ENCODE measurements at regions not wholly inside any gene's neighbourhood (a gene's known extent, or its start where the extent isn't known, plus 50 kb on each side); places are given as distances from the start of the nearest gene placed in this dataset.

GRCh38 chr5:77937015-77937908 is 161.1 kb upstream of the TBCA start:
- ATAC-seq: no peak
- TF ChIP-seq POU6F1 (CRISPR knock-in tag; IDR thresholded peaks at IDR 0.05; ENCODE audit: borderline replicate concordance, low read depth) (no peak), ZC3H10 (CRISPR knock-in tag; IDR thresholded peaks at IDR 0.05) (no peak), GLIS3 (CRISPR knock-in tag; IDR thresholded peaks at IDR 0.05) (no peak), CSDC2 (CRISPR knock-in tag; IDR thresholded peaks at IDR 0.05) (no peak), PPARA (CRISPR knock-in tag; IDR thresholded peaks at IDR 0.05; ENCODE audit: borderline replicate concordance) (no peak), RARB (CRISPR knock-in tag; IDR thresholded peaks at IDR 0.05) (no peak), TCF4 (CRISPR knock-in tag; IDR thresholded peaks at IDR 0.05; ENCODE audit: borderline replicate concordance) (no peak), BACH2 (CRISPR knock-in tag; IDR thresholded peaks at IDR 0.05; ENCODE audit: borderline replicate concordance) (no peak), ESRRG (CRISPR knock-in tag; IDR thresholded peaks at IDR 0.05) (no peak), OSR1 (CRISPR knock-in tag; IDR thresholded peaks at IDR 0.05) (no peak), ARNTL (CRISPR knock-in tag; IDR thresholded peaks at IDR 0.05; ENCODE audit: borderline replicate concordance, low read depth) (no peak), ZNF565 (CRISPR knock-in tag; conservative IDR thresholded peaks at IDR 0.05; ENCODE audit: low read depth) (no peak), ZFP3 (CRISPR knock-in tag; IDR thresholded peaks at IDR 0.05) (no peak), ZFP30 (CRISPR knock-in tag; IDR thresholded peaks at IDR 0.05) (no peak)
- TF ChIP-seq, protein P1, sequence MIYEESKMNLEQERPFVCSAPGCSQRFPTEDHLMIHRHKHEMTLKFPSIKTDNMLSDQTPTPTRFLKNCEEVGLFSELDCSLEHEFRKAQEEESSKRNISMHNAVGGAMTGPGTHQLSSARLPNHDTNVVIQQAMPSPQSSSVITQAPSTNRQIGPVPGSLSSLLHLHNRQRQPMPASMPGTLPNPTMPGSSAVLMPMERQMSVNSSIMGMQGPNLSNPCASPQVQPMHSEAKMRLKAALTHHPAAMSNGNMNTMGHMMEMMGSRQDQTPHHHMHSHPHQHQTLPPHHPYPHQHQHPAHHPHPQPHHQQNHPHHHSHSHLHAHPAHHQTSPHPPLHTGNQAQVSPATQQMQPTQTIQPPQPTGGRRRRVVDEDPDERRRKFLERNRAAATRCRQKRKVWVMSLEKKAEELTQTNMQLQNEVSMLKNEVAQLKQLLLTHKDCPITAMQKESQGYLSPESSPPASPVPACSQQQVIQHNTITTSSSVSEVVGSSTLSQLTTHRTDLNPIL (CRISPR knock-in tag; IDR thresholded peaks at IDR 0.05; ENCODE audit: low read depth): no peak

GRCh38 chr5:77936365-77936693 is 160.2 kb upstream of the TBCA start:
- no peak for TF ChIP-seq ARNTL (CRISPR knock-in tag; IDR thresholded peaks at IDR 0.05; ENCODE audit: borderline replicate concordance, low read depth)
- no peak for TF ChIP-seq ZFP30 (CRISPR knock-in tag; IDR thresholded peaks at IDR 0.05)
- TF ChIP-seq, protein P2, sequence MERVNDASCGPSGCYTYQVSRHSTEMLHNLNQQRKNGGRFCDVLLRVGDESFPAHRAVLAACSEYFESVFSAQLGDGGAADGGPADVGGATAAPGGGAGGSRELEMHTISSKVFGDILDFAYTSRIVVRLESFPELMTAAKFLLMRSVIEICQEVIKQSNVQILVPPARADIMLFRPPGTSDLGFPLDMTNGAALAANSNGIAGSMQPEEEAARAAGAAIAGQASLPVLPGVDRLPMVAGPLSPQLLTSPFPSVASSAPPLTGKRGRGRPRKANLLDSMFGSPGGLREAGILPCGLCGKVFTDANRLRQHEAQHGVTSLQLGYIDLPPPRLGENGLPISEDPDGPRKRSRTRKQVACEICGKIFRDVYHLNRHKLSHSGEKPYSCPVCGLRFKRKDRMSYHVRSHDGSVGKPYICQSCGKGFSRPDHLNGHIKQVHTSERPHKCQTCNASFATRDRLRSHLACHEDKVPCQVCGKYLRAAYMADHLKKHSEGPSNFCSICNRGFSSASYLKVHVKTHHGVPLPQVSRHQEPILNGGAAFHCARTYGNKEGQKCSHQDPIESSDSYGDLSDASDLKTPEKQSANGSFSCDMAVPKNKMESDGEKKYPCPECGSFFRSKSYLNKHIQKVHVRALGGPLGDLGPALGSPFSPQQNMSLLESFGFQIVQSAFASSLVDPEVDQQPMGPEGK (CRISPR knock-in tag; IDR thresholded peaks at IDR 0.05; ENCODE audit: borderline replicate concordance): no peak
- TF ChIP-seq OSR1 (CRISPR knock-in tag; IDR thresholded peaks at IDR 0.05): no peak
- TF ChIP-seq ZNF70 (CRISPR knock-in tag; IDR thresholded peaks at IDR 0.05): no peak
- TF ChIP-seq, protein P1 (CRISPR knock-in tag; IDR thresholded peaks at IDR 0.05; ENCODE audit: low read depth): no peak
- TF ChIP-seq ZNF565 (CRISPR knock-in tag; conservative IDR thresholded peaks at IDR 0.05; ENCODE audit: low read depth): no peak
- no peak for TF ChIP-seq RARB (CRISPR knock-in tag; IDR thresholded peaks at IDR 0.05)
- TF ChIP-seq ZNF8 (CRISPR knock-in tag; IDR thresholded peaks at IDR 0.05): no peak
- TF ChIP-seq ISL1 (CRISPR knock-in tag; IDR thresholded peaks at IDR 0.05): no peak
- TF ChIP-seq ZC3H10 (CRISPR knock-in tag; IDR thresholded peaks at IDR 0.05): no peak
- TF ChIP-seq TOX (CRISPR knock-in tag; IDR thresholded peaks at IDR 0.05; ENCODE audit: borderline replicate concordance): no peak
- TF ChIP-seq ESRRG (CRISPR knock-in tag; IDR thresholded peaks at IDR 0.05): no peak
- no peak for TF ChIP-seq SNAI2 (CRISPR knock-in tag; IDR thresholded peaks at IDR 0.05)
- no peak for TF ChIP-seq TCF4 (CRISPR knock-in tag; IDR thresholded peaks at IDR 0.05; ENCODE audit: borderline replicate concordance)
- no peak for TF ChIP-seq BACH2 (CRISPR knock-in tag; IDR thresholded peaks at IDR 0.05; ENCODE audit: borderline replicate concordance)
- no peak for TF ChIP-seq TSHZ2 (CRISPR knock-in tag; IDR thresholded peaks at IDR 0.05)
- no peak for TF ChIP-seq GLIS3 (CRISPR knock-in tag; IDR thresholded peaks at IDR 0.05)
- ATAC-seq: no peak
